AG04449 (cell line): ENCODE measurements at regions not wholly inside any gene's neighbourhood (a gene's known extent, or its start where the extent isn't known, plus 50 kb on each side); places are given as distances from the start of the nearest gene placed in this dataset.

Experiments
- CTCF ChIA-PET: fragments of 350-600 bp; formaldehyde crosslinking; extraction: SDS; loops from one replicate; lab custom pipeline; 2021; ENCODE audit warnings: antibody characterized with exemption; lab: Yijun Ruan, JAX
- POLR2A ChIA-PET: fragments of 400-600, 350-600 bp; formaldehyde crosslinking; extraction: SDS; loops from one replicate; lab custom pipeline; 2020; ENCODE audit warnings: antibody characterized with exemption, inconsistent platforms; lab: Yijun Ruan, JAX
- DNase-seq: peaks from one replicate; pipeline ENCODE4 v3.0.0-alpha.2; 2010; ENCODE audit warnings: low read depth, low spot score
- H3K4me3 ChIP-seq: 2 replicates; pipeline ENCODE4 v1.5.1; 2011; ENCODE audit warnings: low read depth, mild to moderate bottlenecking, control low read depth, low read length
- CTCF ChIP-seq: IDR thresholded peaks from one replicate; pipeline ENCODE4 v1.5.1; 2011; ENCODE audit warnings: mild to moderate bottlenecking, moderate library complexity, low read length, control low read depth, inconsistent platforms; ENCODE audit not compliant: insufficient read depth; ENCODE audit errors: missing control alignments

- TF ChIP-seq CTCF: no peak
- CTCF ChIA-PET: no interaction called here
- POLR2A ChIA-PET: no interaction called here
- no peak overlapping the region for H3K4me3 ChIP-seq
- no peak for DNase-seq
Measured at GRCh38 chr6:106770081-106770480, 140.7 kb downstream of the QRSL1 start.

- H3K4me3 ChIP-seq: no peak overlapping the region
- DNase-seq: no peak
- ChIA-PET CTCF (no interaction called here), POLR2A (no interaction called here)
- TF ChIP-seq CTCF: no peak
Measured at GRCh38 chr6:106767271-106767670, 137.9 kb downstream of the QRSL1 start.

- H3K4me3 ChIP-seq: no peak overlapping the region
- no peak for DNase-seq
- no peak for TF ChIP-seq CTCF
- ChIA-PET POLR2A (no interaction called here), CTCF (no interaction called here)
Measured at GRCh38 chr6:106766201-106766600, 136.8 kb downstream of the QRSL1 start.

GRCh38 chr6:106765496-106765895, 136.1 kb downstream of the QRSL1 start:
- POLR2A ChIA-PET: no interaction called here

GRCh38 chr6:106764353-106764980, 135.1 kb downstream of the QRSL1 start:
- TF ChIP-seq CTCF: no peak
- DNase-seq: no peak
- ChIA-PET CTCF (no interaction called here), POLR2A (no interaction called here)
- no peak overlapping the region for H3K4me3 ChIP-seq

More at GRCh38 chr6:106765496-106765895, 136.1 kb downstream of the QRSL1 start:
- CTCF ChIA-PET: no interaction called here
- DNase-seq: no peak
- H3K4me3 ChIP-seq: no peak overlapping the region
- TF ChIP-seq CTCF: no peak

GRCh38 chr6:106763361-106763760, 134.0 kb downstream of the QRSL1 start:
- H3K4me3 ChIP-seq: no peak overlapping the region
- no peak for DNase-seq
- ChIA-PET CTCF (interaction anchor here (0.6 kb wide), 1 partner anchor 217 kb away, joined by 3 read pairs; no protein-coding TSS in a partner anchor), POLR2A (no interaction called here)
- no peak for TF ChIP-seq CTCF
